H9 (cell line): ENCODE measurements at regions not wholly inside any gene's neighbourhood (a gene's known extent, or its start where the extent isn't known, plus 50 kb on each side); places are given as distances from the start of the nearest gene placed in this dataset.

ENCODE experiments used
- DNase-seq: peaks from one replicate; pipeline ENCODE4 v3.0.0-alpha.2; 2017
- H2AFZ ChIP-seq: one replicate; pipeline ENCODE4 v1.6.1; 2013; ENCODE audit warnings: mild to moderate bottlenecking, low read length, control low read depth, moderate library complexity
- H2AK5ac ChIP-seq: 2 replicates; pipeline ENCODE4 v1.6.1; 2013; ENCODE audit warnings: low read length, control low read depth, mixed read lengths; ENCODE audit not compliant: insufficient read length
- H2BK120ac ChIP-seq: one replicate; pipeline ENCODE4 v1.6.1; 2013; ENCODE audit warnings: low read depth, mild to moderate bottlenecking, low read length, control low read depth, inconsistent platforms; ENCODE audit not compliant: poor library complexity, severe bottlenecking
- H2BK12ac ChIP-seq: 2 replicates; pipeline ENCODE4 v1.6.1; 2013; ENCODE audit warnings: low read length, control low read depth, mixed read lengths, low read depth; ENCODE audit not compliant: insufficient read length
- H2BK15ac ChIP-seq: 2 replicates; pipeline ENCODE4 v1.6.1; 2013; ENCODE audit warnings: low read depth, low read length, control low read depth
- H2BK20ac ChIP-seq: one replicate; pipeline ENCODE4 v1.6.1; 2013; ENCODE audit warnings: low read depth, mild to moderate bottlenecking, low read length, control low read depth, inconsistent platforms; ENCODE audit not compliant: poor library complexity, severe bottlenecking
- H2BK5ac ChIP-seq: 2 replicates; pipeline ENCODE4 v1.6.1; 2013; ENCODE audit warnings: low read length, control low read depth, mixed read lengths; ENCODE audit not compliant: insufficient read length
- H3K14ac ChIP-seq: 2 replicates; pipeline ENCODE4 v1.6.1; 2013; ENCODE audit warnings: low read length, control low read depth; ENCODE audit not compliant: insufficient read depth
- H3K18ac ChIP-seq: 2 replicates; pipeline ENCODE4 v1.6.1; 2013; ENCODE audit warnings: low read depth, mild to moderate bottlenecking, mixed read lengths, low read length, control low read depth; ENCODE audit not compliant: insufficient read length
- H3K23ac ChIP-seq: 2 replicates; pipeline ENCODE4 v1.6.1; 2013; ENCODE audit warnings: low read length, control low read depth, mixed read lengths, low read depth; ENCODE audit not compliant: insufficient read length
- H3K23me2 ChIP-seq: 2 replicates; pipeline ENCODE4 v1.6.1; 2013; ENCODE audit warnings: low read depth, mild to moderate bottlenecking, mixed read lengths, low read length, control low read depth; ENCODE audit not compliant: insufficient read length, poor library complexity, severe bottlenecking
- H3K27ac ChIP-seq: 2 replicates; pipeline ENCODE4 v1.5.1; 2013; ENCODE audit warnings: low read length, control low read depth, mixed read lengths, low read depth; ENCODE audit not compliant: insufficient read length
- H3K27me3 ChIP-seq: 2 replicates; pipeline ENCODE4 v1.6.1; 2013; ENCODE audit warnings: low read length, control low read depth, inconsistent platforms; ENCODE audit not compliant: insufficient read depth
- H3K4ac ChIP-seq: 2 replicates; pipeline ENCODE4 v1.6.1; 2013; ENCODE audit warnings: low read depth, mild to moderate bottlenecking, control low read depth, inconsistent platforms, low read length, moderate library complexity
- H3K4me1 ChIP-seq: 2 replicates; pipeline ENCODE4 v1.6.1; 2013; ENCODE audit warnings: low read length, control low read depth, inconsistent platforms; ENCODE audit not compliant: insufficient read depth
- H3K4me2 ChIP-seq: 2 replicates; pipeline ENCODE4 v1.6.1; 2013; ENCODE audit warnings: low read length, control low read depth, mixed read lengths; ENCODE audit not compliant: insufficient read length, insufficient read depth
- H3K56ac ChIP-seq: 2 replicates; pipeline ENCODE4 v1.6.1; 2013; ENCODE audit warnings: low read depth, mild to moderate bottlenecking, mixed read lengths, low read length, control low read depth; ENCODE audit not compliant: insufficient read length
- H3K79me1 ChIP-seq: 2 replicates; pipeline ENCODE4 v1.6.1; 2013; ENCODE audit warnings: low read depth, mild to moderate bottlenecking, moderate library complexity, low read length, control low read depth, inconsistent platforms; ENCODE audit not compliant: insufficient read depth, poor library complexity, severe bottlenecking
- H3K79me2 ChIP-seq: 2 replicates; pipeline ENCODE4 v1.6.1; 2013; ENCODE audit warnings: low read length, control low read depth, inconsistent platforms; ENCODE audit not compliant: insufficient read depth
- H3K9ac ChIP-seq: 2 replicates; pipeline ENCODE4 v1.6.1; 2013; ENCODE audit warnings: low read length, control low read depth, mixed read lengths; ENCODE audit not compliant: insufficient read length; ENCODE audit errors: extremely low read depth
- H3K9me3 ChIP-seq: one replicate; pipeline ENCODE4 v1.6.1; 2013; ENCODE audit warnings: low read depth, low read length, inconsistent platforms; ENCODE audit not compliant: control insufficient read depth
- H3T11ph ChIP-seq: one replicate; pipeline ENCODE4 v1.6.1; 2013; ENCODE audit warnings: mild to moderate bottlenecking, low read length, control low read depth, inconsistent platforms
- H4K20me1 ChIP-seq: one replicate; pipeline ENCODE4 v1.6.1; 2013; ENCODE audit not compliant: control insufficient read depth, insufficient read length, insufficient read depth
- H4K5ac ChIP-seq: 2 replicates; pipeline ENCODE4 v1.6.1; 2013; ENCODE audit warnings: low read depth, mild to moderate bottlenecking, mixed read lengths, low read length, control low read depth; ENCODE audit not compliant: insufficient read length
- H4K8ac ChIP-seq: replicated peaks from 2 replicates; pipeline ENCODE4 v1.6.1; 2013; ENCODE audit warnings: low read length, control low read depth, mixed read lengths, low read depth; ENCODE audit not compliant: insufficient read length
- H4K91ac ChIP-seq: 2 replicates; pipeline ENCODE4 v1.6.1; 2013; ENCODE audit warnings: low read depth, mild to moderate bottlenecking, moderate library complexity, mixed read lengths, low read length, control low read depth; ENCODE audit not compliant: insufficient read length
- H3K27ac Mint-ChIP-seq, 3 experiments: 2 replicates in 2 of 3; 3 replicates in 1 of 3; pipeline ENCODE4 v1.8.0; 2020 to 2021; ENCODE audit warnings: mixed read lengths in 3 of 3, mild to moderate bottlenecking in 1 of 3, moderate library complexity in 1 of 3
- H3K27me3 Mint-ChIP-seq: 2 replicates; pipeline ENCODE4 v1.8.0; 2021; ENCODE audit warnings: low read depth, mild to moderate bottlenecking, moderate library complexity, mixed read lengths
- H3K36me3 Mint-ChIP-seq, 3 experiments: 2 replicates in 2 of 3; 3 replicates in 1 of 3; pipeline ENCODE4 v1.8.0; 2020 to 2021; ENCODE audit warnings: low read depth in 3 of 3, mixed read lengths in 3 of 3; ENCODE audit not compliant: insufficient read depth in 1 of 3
- H3K4me1 Mint-ChIP-seq, 2 experiments: 2 replicates each; pipeline ENCODE4 v1.8.0; 2020; ENCODE audit warnings: mixed read lengths in 2 of 2
- H3K4me3 Mint-ChIP-seq, 2 experiments: 2 replicates in 1 of 2; 3 replicates in 1 of 2; pipeline ENCODE4 v1.8.0; 2020 to 2021; ENCODE audit warnings: mild to moderate bottlenecking in 2 of 2, mixed read lengths in 2 of 2, moderate library complexity in 1 of 2
- H3K9me3 Mint-ChIP-seq, 2 experiments: 2 replicates in 1 of 2; 3 replicates in 1 of 2; pipeline ENCODE4 v1.8.0; 2020; ENCODE audit warnings: mild to moderate bottlenecking in 2 of 2, mixed read lengths in 2 of 2, moderate library complexity in 1 of 2
- CTCF ChIP-seq: fragments of 200-600 bp; sonication (generic); conservative IDR thresholded peaks from 3 replicates; pipeline ENCODE4 v1.8.0; 2021; ENCODE audit warnings: antibody characterized with exemption, mild to moderate bottlenecking
- WGBS: extraction: QIAGEN DNeasy Blood & Tissue Kit; methylation state at CpG from one replicate; pipeline ENCODE4 v1.1.7; 2013; ENCODE audit warnings: missing lambda C conversion rate, low lambda C conversion rate, mixed read lengths; ENCODE audit not compliant: insufficient read length; ENCODE audit errors: extremely low coverage; 5-methylcytosine and 5-hydroxymethylcytosine counted together

GRCh38 chrX:137748827-137749226 is 182.9 kb downstream of the ZIC3 start:
- Histone ChIP-seq H3T11ph (no peak overlapping the region), H3K4ac (no peak overlapping the region), H2BK15ac (no peak overlapping the region), H2BK12ac (no peak overlapping the region), H2AK5ac (no peak overlapping the region), H3K27ac (peak overlapping the region; percentile 65), H4K8ac (no peak overlapping the region), H3K9me3 (no peaks in the 10 kb centered on the region), H2BK5ac (no peak overlapping the region), H3K4me1 (peaks cover 10% of the 10 kb centered on the region; the same call in 1 of the 2 replicates), H2BK120ac (no peak overlapping the region), H4K91ac (no peak overlapping the region), H3K23me2 (no peaks in the 10 kb centered on the region), H3K18ac (no peak overlapping the region), H3K79me1 (no peaks in the 10 kb centered on the region), H3K56ac (no peak overlapping the region), H4K20me1 (no peaks in the 10 kb centered on the region), H3K79me2 (no peaks in the 10 kb centered on the region), H3K23ac (no peak overlapping the region), H3K14ac (no peak overlapping the region), H3K9ac (no peak overlapping the region), H2BK20ac (no peak overlapping the region), H3K27me3 (no peaks in the 10 kb centered on the region), H3K4me2 (peak overlapping the region; percentile 22), H4K5ac (no peak overlapping the region), H2AFZ (no peak overlapping the region)
- H3K4me1 Mint-ChIP-seq: peaks cover 57 to 74% of the 10 kb centered on the region in 2 experiments
- H3K27me3 Mint-ChIP-seq: no peaks in the 10 kb centered on the region; the same call in 1 of the 2 replicates
- H3K36me3 Mint-ChIP-seq: no peaks in the 10 kb centered on the region; a peak in 1 of 7 replicates
- H3K4me3 Mint-ChIP-seq: peak overlapping the region; percentile 16 to 22; a peak in 3 of 5 replicates
- no peak for DNase-seq
- H3K9me3 Mint-ChIP-seq: peaks cover 0 to 37% of the 10 kb centered on the region in 2 experiments; a peak in 2 of 5 replicates
- WGBS: no CpG with 5 or more reads among the region's 7 CpGs
- peak overlapping the region; percentile 3 to 96 (median 95); a peak in 6 of 7 replicates for H3K27ac Mint-ChIP-seq
- TF ChIP-seq CTCF: no peak
